H1 (cell line): ENCODE measurements at regions not wholly inside any gene's neighbourhood (a gene's known extent, or its start where the extent isn't known, plus 50 kb on each side); places are given as distances from the start of the nearest gene placed in this dataset.

ENCODE experiments used
- CTCF ChIA-PET: fragments of 300-600 bp; sonication (Branson Sonifier 250); formaldehyde crosslinking; loops from one replicate; lab custom pipeline; 2021; ENCODE audit not compliant: partially characterized antibody; lab: Charles Lee
- POLR2A ChIA-PET: fragments of 300-600 bp; sonication (Branson Sonifier 250); formaldehyde crosslinking; loops from one replicate; lab custom pipeline; 2021; ENCODE audit warnings: inconsistent platforms; ENCODE audit not compliant: partially characterized antibody; lab: Charles Lee
- DNase-seq, 2 experiments: peaks; one replicate each; pipeline versions ENCODE4 v3.0.0 to v3.0.0-alpha.2; 2010 to 2022; ENCODE audit warnings: low spot score in 2 of 2, low read depth in 1 of 2, mixed read lengths in 1 of 2
- FAIRE-seq: peaks from 2 replicates; lab custom pipeline; 2011; peaks lifted over from hg19 to GRCh38; lab: Jason Lieb, UNC
- H2AFZ ChIP-seq: 2 replicates; pipeline ENCODE4 v1.8.1; 2012; ENCODE audit warnings: low read length, inconsistent platforms
- H2AK5ac ChIP-seq: 2 replicates; pipeline ENCODE4 v1.6.1; 2013; ENCODE audit warnings: low read depth, low read length
- H2BK120ac ChIP-seq: replicated peaks from 2 replicates; pipeline ENCODE3; 2013; ENCODE audit warnings: low read depth, low read length, inconsistent platforms
- H2BK12ac ChIP-seq: 2 replicates; pipeline ENCODE4 v1.6.1; 2013; ENCODE audit warnings: low read depth, low read length
- H2BK15ac ChIP-seq: 2 replicates; pipeline ENCODE4 v1.6.1; 2013; ENCODE audit warnings: low read length
- H2BK20ac ChIP-seq: 2 replicates; pipeline ENCODE4 v1.6.1; 2013; ENCODE audit warnings: low read length
- H2BK5ac ChIP-seq: 2 replicates; pipeline ENCODE4 v1.6.1; 2013; ENCODE audit warnings: low read depth, low read length
- H3K14ac ChIP-seq: 2 replicates; pipeline ENCODE4 v1.6.1; 2013; ENCODE audit warnings: inconsistent platforms; ENCODE audit not compliant: insufficient read length
- H3K18ac ChIP-seq: 2 replicates; pipeline ENCODE4 v1.6.1; 2013; ENCODE audit warnings: low read length; ENCODE audit errors: extremely low read depth
- H3K23ac ChIP-seq: 2 replicates; pipeline ENCODE4 v1.6.1; 2013; ENCODE audit warnings: inconsistent platforms; ENCODE audit not compliant: insufficient read length
- H3K23me2 ChIP-seq: 2 replicates; pipeline ENCODE4 v1.6.1; 2013; ENCODE audit warnings: low read depth, low read length
- H3K27ac ChIP-seq: 2 replicates; pipeline ENCODE4 v1.6.1; 2011; ENCODE audit warnings: low read depth, low read length, inconsistent platforms
- H3K27me3 ChIP-seq, 4 experiments: replicated peaks in 1 of 4; 1 replicate in 1 of 4; 2 replicates in 3 of 4; pipeline versions ENCODE4 v1.6.1 to v1.8.1; 2011 to 2013; ENCODE audit warnings: low read length in 3 of 4, mild to moderate bottlenecking in 3 of 4, inconsistent platforms in 2 of 4, mixed read lengths in 2 of 4, moderate library complexity in 1 of 4; ENCODE audit not compliant: control insufficient read depth in 3 of 4, insufficient read depth in 3 of 4; ENCODE audit errors: extremely low read depth in 1 of 4
- H3K36me3 ChIP-seq, 4 experiments: 2 replicates each; pipeline versions ENCODE4 v1.6.1 to v1.8.1; 2011 to 2013; ENCODE audit warnings: mild to moderate bottlenecking in 4 of 4, low read length in 3 of 4, moderate library complexity in 2 of 4, control low read depth in 1 of 4, inconsistent platforms in 1 of 4; ENCODE audit not compliant: insufficient read depth in 4 of 4, control insufficient read depth in 2 of 4
- H3K4ac ChIP-seq: replicated peaks from 2 replicates; pipeline ENCODE3; 2013; ENCODE audit warnings: low read length, low read depth, mixed read lengths, inconsistent platforms; ENCODE audit not compliant: insufficient read length
- H3K4me1 ChIP-seq, 4 experiments: replicated peaks in 1 of 4; 1 replicate in 1 of 4; 2 replicates in 3 of 4; pipeline versions ENCODE4 v1.6.1 to v1.8.1; 2011 to 2013; ENCODE audit warnings: low read length in 3 of 4, inconsistent platforms in 2 of 4, mixed read lengths in 1 of 4; ENCODE audit not compliant: insufficient read depth in 4 of 4, control insufficient read depth in 3 of 4
- H3K4me2 ChIP-seq, 2 experiments: 2 replicates each; pipeline versions ENCODE4 v1.6.1 to v1.8.1; 2011 to 2013; ENCODE audit warnings: low read depth in 2 of 2, low read length in 2 of 2, control low read depth in 1 of 2, inconsistent platforms in 1 of 2, mild to moderate bottlenecking in 1 of 2; ENCODE audit not compliant: insufficient read depth in 1 of 2
- H3K4me3 ChIP-seq, 4 experiments: fragments of 200-600, 300-600 bp in 1 of 4; sonication (generic), shearing (Covaris generic), sonication (Bioruptor Twin) in 1 of 4; 2 replicates each; pipeline versions ENCODE4 v1.5.1 to v1.8.1; 2011 to 2016; ENCODE audit warnings: low read length in 4 of 4, low read depth in 3 of 4, control low read depth in 2 of 4, inconsistent platforms in 2 of 4, mild to moderate bottlenecking in 2 of 4, mixed read lengths in 1 of 4, moderate library complexity in 1 of 4; ENCODE audit not compliant: insufficient read depth in 2 of 4; ENCODE audit errors: extremely low read depth in 1 of 4
- H3K56ac ChIP-seq: replicated peaks from 2 replicates; pipeline ENCODE3; 2013; ENCODE audit warnings: low read depth, mild to moderate bottlenecking, mixed read lengths, low read length, inconsistent platforms; ENCODE audit not compliant: insufficient read length
- H3K79me1 ChIP-seq: 2 replicates; pipeline ENCODE4 v1.6.1; 2013; ENCODE audit warnings: low read depth, low read length, control low read depth
- H3K79me2 ChIP-seq, 2 experiments: 2 replicates each; pipeline versions ENCODE4 v1.6.1 to v1.8.1; 2012 to 2013; ENCODE audit warnings: low read length in 2 of 2, mild to moderate bottlenecking in 2 of 2, inconsistent platforms in 1 of 2; ENCODE audit not compliant: insufficient read depth in 2 of 2, control insufficient read depth in 1 of 2
- H3K9ac ChIP-seq, 4 experiments: replicated peaks in 1 of 4; 1 replicate in 1 of 4; 2 replicates in 3 of 4; pipeline versions ENCODE4 v1.6.1 to v1.8.1; 2011 to 2013; ENCODE audit warnings: low read depth in 3 of 4, low read length in 3 of 4, control low read depth in 2 of 4, mild to moderate bottlenecking in 2 of 4, moderate library complexity in 2 of 4, inconsistent platforms in 1 of 4; ENCODE audit errors: extremely low read depth in 1 of 4
- H3K9me3 ChIP-seq, 2 experiments: 2 replicates each; pipeline versions ENCODE4 v1.6.1 to v1.8.1; 2012 to 2013; ENCODE audit warnings: mild to moderate bottlenecking in 2 of 2, moderate library complexity in 2 of 2, control low read depth in 1 of 2, inconsistent platforms in 1 of 2, low read depth in 1 of 2, low read length in 1 of 2, mixed read lengths in 1 of 2; ENCODE audit not compliant: insufficient read depth in 2 of 2
- H4K20me1 ChIP-seq, 2 experiments: replicated peaks in 1 of 2; 2 replicates each; pipeline versions ENCODE3 to v1.8.1; 2011 to 2013; ENCODE audit warnings: inconsistent platforms in 2 of 2, low read length in 2 of 2, mild to moderate bottlenecking in 1 of 2; ENCODE audit not compliant: insufficient read depth in 2 of 2, control insufficient read depth in 1 of 2
- H4K5ac ChIP-seq: 2 replicates; pipeline ENCODE4 v1.6.1; 2013; ENCODE audit warnings: low read length, low read depth, mixed read lengths, inconsistent platforms; ENCODE audit not compliant: insufficient read length
- H4K8ac ChIP-seq: 2 replicates; pipeline ENCODE4 v1.8.0; 2013; ENCODE audit warnings: mild to moderate bottlenecking, moderate library complexity, low read length, inconsistent platforms; ENCODE audit not compliant: insufficient read depth; ENCODE audit errors: extremely low read depth
- H4K91ac ChIP-seq: replicated peaks from 2 replicates; pipeline ENCODE3; 2013; ENCODE audit warnings: low read length, mixed read lengths, inconsistent platforms; ENCODE audit not compliant: insufficient read length
- ASH2L ChIP-seq: fragments of 200-600, 300-600 bp; sonication (generic); IDR thresholded peaks from one replicate; pipeline ENCODE4 v1.7.1; 2017; ENCODE audit warnings: low read length
- CBX5 ChIP-seq: fragments of 300-800, 300-1000 bp; sonication (generic); IDR thresholded peaks from 2 replicates; pipeline ENCODE4 v1.7.1; 2016; ENCODE audit warnings: antibody characterized with exemption, low read length, low read depth
- E2F6 ChIP-seq: IDR thresholded peaks from 2 replicates; pipeline ENCODE4 v1.6.1; 2012; ENCODE audit warnings: inconsistent platforms
- JUN ChIP-seq: IDR thresholded peaks from 2 replicates; pipeline ENCODE4 v1.6.1; 2011; ENCODE audit warnings: low read depth, mild to moderate bottlenecking, improper control_type of control experiment, low read length
- KDM1A ChIP-seq: fragments of 200-600, 300-600 bp; sonication (generic); IDR thresholded peaks from 2 replicates; pipeline ENCODE4 v1.7.1; 2016; ENCODE audit warnings: mild to moderate bottlenecking, low read length, borderline replicate concordance
- MAFK ChIP-seq: IDR thresholded peaks from 2 replicates; pipeline ENCODE4 v1.6.1; 2012; ENCODE audit warnings: low read depth, mild to moderate bottlenecking, improper control_type of control experiment, low read length
- PHF8 ChIP-seq: fragments of 200-600 bp; sonication (generic); conservative IDR thresholded peaks from 2 replicates; pipeline ENCODE4 v1.7.1; 2012; ENCODE audit warnings: low read depth, mild to moderate bottlenecking, inconsistent platforms, low read length, moderate library complexity
- POLR2A ChIP-seq, 2 experiments: IDR thresholded peaks; 1 replicate in 1 of 2; 2 replicates in 1 of 2; pipeline ENCODE4 v1.6.1; 2011; ENCODE audit warnings: low read depth in 2 of 2, low read length in 2 of 2, mild to moderate bottlenecking in 2 of 2; ENCODE audit errors: control extremely low read depth in 1 of 2
- RFX5 ChIP-seq: IDR thresholded peaks from 2 replicates; pipeline ENCODE4 v1.6.1; 2011; ENCODE audit warnings: low read depth, low read length, improper control_type of control experiment, borderline replicate concordance
- SIX5 ChIP-seq: IDR thresholded peaks from 2 replicates; pipeline ENCODE4 v1.6.1; 2011; ENCODE audit warnings: mild to moderate bottlenecking, low read depth, low read length
- SP4 ChIP-seq: IDR thresholded peaks from 2 replicates; pipeline ENCODE4 v1.6.1; 2012; ENCODE audit warnings: low read length, inconsistent platforms
- TAF7 ChIP-seq: optimal IDR thresholded peaks from 2 replicates; pipeline ENCODE3; 2011; ENCODE audit warnings: low read depth, mild to moderate bottlenecking, inconsistent platforms, low read length, moderate library complexity, borderline replicate concordance
- TCF12 ChIP-seq: IDR thresholded peaks from 2 replicates; pipeline ENCODE4 v1.6.1; 2011; ENCODE audit warnings: low read depth, mild to moderate bottlenecking, low read length
- ZNF274 ChIP-seq: IDR thresholded peaks from 2 replicates; pipeline ENCODE4 v1.7.0; 2012; ENCODE audit warnings: low read length, borderline replicate concordance; ENCODE audit errors: extremely low read depth
- WGBS, 2 experiments: shearing (Covaris generic) in 1 of 2; methylation state at CpG; one replicate each; pipeline versions ENCODE4 v1.1.6 to v1.1.7; 2013 to 2015; ENCODE audit warnings: low lambda C conversion rate in 2 of 2, mixed read lengths in 2 of 2, inconsistent platforms in 1 of 2, low coverage in 1 of 2, missing lambda C conversion rate in 1 of 2; ENCODE audit not compliant: insufficient replicate concordance in 2 of 2, insufficient coverage in 1 of 2, insufficient read length in 1 of 2; ENCODE audit errors: extremely low coverage in 1 of 2, missing lambda C conversion rate in 1 of 2; 5-methylcytosine and 5-hydroxymethylcytosine counted together

- no peaks in the 10 kb centered on the region for H4K20me1 ChIP-seq
- TF ChIP-seq POLR2A (IDR thresholded peaks at IDR 0.05; ENCODE audit: control extremely low read depth in 1 of 2, low read depth in 2 of 2, low read length in 2 of 2) = no peak
- TF ChIP-seq ASH2L = no peak
- no peak for TF ChIP-seq RFX5
- no peak for TF ChIP-seq ZNF274
- TF ChIP-seq KDM1A = no peak
- TF ChIP-seq MAFK = no peak
- TF ChIP-seq PHF8 = no peak
- TF ChIP-seq TAF7 = no peak
- TF ChIP-seq TCF12 = no peak
- TF ChIP-seq CBX5 = no peak
- TF ChIP-seq SIX5 = no peak
- no peak for TF ChIP-seq SP4
- TF ChIP-seq E2F6 = no peak
- TF ChIP-seq JUN = no peak
These were observed 664.9 kb upstream of the LCORL start for GRCh38 chr4:18686338-18687037.

More at GRCh38 chr4:18686338-18687037, 664.9 kb upstream of the LCORL start:
- no peak overlapping the region for H2AK5ac ChIP-seq
- no peak overlapping the region for H2BK5ac ChIP-seq
- H3K9me3 ChIP-seq = no peaks in the 10 kb centered on the region
- H3K56ac ChIP-seq = no peak overlapping the region
- H2BK12ac ChIP-seq = no peak overlapping the region
- H3K36me3 ChIP-seq = no peaks in the 10 kb centered on the region
- POLR2A ChIA-PET = no interaction called here
- H3K27me3 ChIP-seq = no peaks in the 10 kb centered on the region
- H3K9ac ChIP-seq = no peak overlapping the region
- no peak overlapping the region for H3K4ac ChIP-seq
- no peak for FAIRE-seq
- H3K14ac ChIP-seq = no peak overlapping the region
- H2BK120ac ChIP-seq = no peak overlapping the region
- DNase-seq = no peak
- H3K27ac ChIP-seq = no peak overlapping the region
- no peak overlapping the region for H2BK20ac ChIP-seq
- CTCF ChIA-PET = interaction anchor here (0.5 to 1.3 kb wide), 3 partner anchors 110 to 1254 kb away, joined by 3 read pairs; no protein-coding TSS in a partner anchor
- H3K23me2 ChIP-seq = no peaks in the 10 kb centered on the region
- H4K5ac ChIP-seq = no peak overlapping the region
- no peak overlapping the region for H3K23ac ChIP-seq
- no peak overlapping the region for H3K4me3 ChIP-seq
- H2AFZ ChIP-seq = no peak overlapping the region
- H3K18ac ChIP-seq = no peak overlapping the region
- no peak overlapping the region for H3K4me2 ChIP-seq
- H4K91ac ChIP-seq = no peak overlapping the region
- H4K8ac ChIP-seq = no peak overlapping the region
- 92% methylated on average over 7 of the region's 7 CpGs; no CpG with 5 or more reads in 1 of the 2 experiments for WGBS, 2 experiments
- H3K79me2 ChIP-seq = no peaks in the 10 kb centered on the region
- H3K79me1 ChIP-seq = no peaks in the 10 kb centered on the region
- H3K4me1 ChIP-seq = peaks cover 0 to 13% (median 5%) of the 10 kb centered on the region in 4 experiments; a peak in 5 of 7 replicates
- no peak overlapping the region for H2BK15ac ChIP-seq
